Body of pancreas (tissue), 4 donors: ENCODE measurements at regions not wholly inside any gene's neighbourhood (a gene's known extent, or its start where the extent isn't known, plus 50 kb on each side); places are given as distances from the start of the nearest gene placed in this dataset.

Experiments used
- CTCF ChIP-seq, 7 experiments: fragments of 450-650 bp in 4 of 7; fragments of 200-600 bp in 3 of 7; sonication (generic) in 3 of 7; IDR thresholded peaks; one replicate each; pipeline ENCODE4 v1.5.1; 2016 to 2019; ENCODE audit warnings: antibody characterized with exemption in 7 of 7
- POLR2A ChIP-seq, 3 donors: fragments of 450-650 bp; IDR thresholded peaks; one replicate each; pipeline ENCODE4 v1.6.1; 2016; ENCODE audit warnings: antibody characterized with exemption in 3 of 3, mild to moderate bottlenecking in 2 of 3

GRCh38 chr2:193463011-193463410 is 1268.3 kb upstream of the TMEFF2 start:
- TF ChIP-seq CTCF (IDR thresholded peaks at IDR 0.05) (no peak), POLR2A (IDR thresholded peaks at IDR 0.05) (no peak)
